ENCODE measurements at regions not wholly inside any gene's neighbourhood (a gene's known extent, or its start where the extent isn't known, plus 50 kb on each side); places are given as distances from the start of the nearest gene placed in this dataset.

DNA sequence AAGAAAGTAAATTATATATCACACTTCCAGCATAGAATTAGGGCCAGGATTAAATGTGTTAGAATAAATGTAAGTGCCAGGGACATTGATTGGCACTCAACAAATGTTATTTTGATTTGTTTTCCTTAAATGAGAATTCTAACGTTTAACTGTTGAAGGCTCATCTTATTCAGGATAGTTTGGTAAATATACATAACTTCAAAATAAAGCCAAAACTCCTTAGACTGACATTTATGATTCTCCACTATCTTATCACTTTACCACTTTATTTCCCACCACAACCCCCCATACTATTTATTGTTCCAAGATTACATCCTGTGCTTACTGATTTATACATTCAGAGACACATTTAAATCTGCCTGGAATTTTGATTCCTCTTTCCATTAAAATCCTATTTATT, 769.5 kb upstream of the CDH2 start:
- TF ChIP-seq POLR2A (IDR thresholded peaks at IDR 0.05; ENCODE audit: low read length) (no peak), GATA1 (IDR thresholded peaks at IDR 0.05; ENCODE audit: low read depth, low read length) (no peak)

All from erythroblast (primary cell).